ENCODE measurements at regions not wholly inside any gene's neighbourhood (a gene's known extent, or its start where the extent isn't known, plus 50 kb on each side); places are given as distances from the start of the nearest gene placed in this dataset.

DNA sequence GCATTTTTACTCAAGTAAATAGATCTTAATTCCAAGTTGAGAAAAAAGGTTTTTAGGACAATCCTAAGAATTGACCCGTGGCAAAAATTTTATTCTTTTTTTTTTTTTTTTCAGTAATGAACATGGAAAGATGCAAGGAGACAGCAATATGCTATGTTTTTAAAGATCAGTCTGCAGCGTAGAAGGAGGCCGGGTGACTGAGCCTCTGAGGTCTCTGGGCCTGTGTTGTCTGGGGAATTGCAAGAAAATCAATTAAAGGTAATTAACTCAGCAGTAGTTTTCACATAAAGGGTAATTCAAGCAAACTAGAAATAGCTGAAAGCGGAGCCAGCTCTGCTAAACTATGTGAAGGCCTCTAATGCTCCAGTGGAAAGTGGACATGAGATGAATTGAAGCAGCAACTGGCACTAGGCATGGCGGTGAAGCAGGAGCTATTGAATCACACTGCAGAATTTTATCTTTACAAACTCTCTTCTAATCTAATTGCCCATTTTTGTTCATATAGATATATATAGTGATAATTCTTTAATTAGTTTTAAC lies 285.2 kb upstream of the ITGA1 start:
- TF ChIP-seq, protein P1, sequence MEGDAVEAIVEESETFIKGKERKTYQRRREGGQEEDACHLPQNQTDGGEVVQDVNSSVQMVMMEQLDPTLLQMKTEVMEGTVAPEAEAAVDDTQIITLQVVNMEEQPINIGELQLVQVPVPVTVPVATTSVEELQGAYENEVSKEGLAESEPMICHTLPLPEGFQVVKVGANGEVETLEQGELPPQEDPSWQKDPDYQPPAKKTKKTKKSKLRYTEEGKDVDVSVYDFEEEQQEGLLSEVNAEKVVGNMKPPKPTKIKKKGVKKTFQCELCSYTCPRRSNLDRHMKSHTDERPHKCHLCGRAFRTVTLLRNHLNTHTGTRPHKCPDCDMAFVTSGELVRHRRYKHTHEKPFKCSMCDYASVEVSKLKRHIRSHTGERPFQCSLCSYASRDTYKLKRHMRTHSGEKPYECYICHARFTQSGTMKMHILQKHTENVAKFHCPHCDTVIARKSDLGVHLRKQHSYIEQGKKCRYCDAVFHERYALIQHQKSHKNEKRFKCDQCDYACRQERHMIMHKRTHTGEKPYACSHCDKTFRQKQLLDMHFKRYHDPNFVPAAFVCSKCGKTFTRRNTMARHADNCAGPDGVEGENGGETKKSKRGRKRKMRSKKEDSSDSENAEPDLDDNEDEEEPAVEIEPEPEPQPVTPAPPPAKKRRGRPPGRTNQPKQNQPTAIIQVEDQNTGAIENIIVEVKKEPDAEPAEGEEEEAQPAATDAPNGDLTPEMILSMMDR (IDR thresholded peaks at IDR 0.05; ENCODE audit: low read length) = no peak
- TF ChIP-seq EZH2phosphoT487 (IDR thresholded peaks at IDR 0.05; ENCODE audit: low read length) (no peak), EZH2 (optimal IDR thresholded peaks at IDR 0.05; ENCODE audit: low read depth, low read length) (no peak)
